ENCODE measurements at regions not wholly inside any gene's neighbourhood (a gene's known extent, or its start where the extent isn't known, plus 50 kb on each side); places are given as distances from the start of the nearest gene placed in this dataset.

GRCh38 chr20:12775041-12775440 is 233.7 kb upstream of the SPTLC3 start:
- TF ChIP-seq CTCF (IDR thresholded peaks at IDR 0.05; ENCODE audit: extremely low read depth in 1 of 2, insufficient read depth in 1 of 2, low read depth in 1 of 2, low read length in 2 of 2), result no peak
- TF ChIP-seq POLR2A (IDR thresholded peaks at IDR 0.05; ENCODE audit: low read depth, low read length), result no peak
- TF ChIP-seq MAX (IDR thresholded peaks at IDR 0.05; ENCODE audit: insufficient read depth, insufficient read length), result no peak
- no peak for TF ChIP-seq EZH2 (IDR thresholded peaks at IDR 0.05; ENCODE audit: borderline replicate concordance, low read depth, low read length, severe bottlenecking)
- TF ChIP-seq POLR2AphosphoS5 (IDR thresholded peaks at IDR 0.05; ENCODE audit: insufficient read depth, low read depth, low read length), result no peak
- no peak for TF ChIP-seq MYC (IDR thresholded peaks at IDR 0.05; ENCODE audit: low read depth, low read length)
- no peak for TF ChIP-seq FOS (IDR thresholded peaks at IDR 0.05; ENCODE audit: borderline replicate concordance, insufficient read depth, low read length)
- no peak for TF ChIP-seq GATA2 (IDR thresholded peaks at IDR 0.05; ENCODE audit: insufficient read depth, insufficient read length, low read depth, low read length)
